HAP-1 (cell line): ENCODE measurements at regions not wholly inside any gene's neighbourhood (a gene's known extent, or its start where the extent isn't known, plus 50 kb on each side); places are given as distances from the start of the nearest gene placed in this dataset.
"Not testable (repeated sequence)": the region's sequence is repeated elsewhere in the genome, so short reads cannot be mapped to it uniquely, and the experiment has no call there.

Source experiments
- DNase-seq, 2 experiments: peaks; one replicate each; pipeline ENCODE4 v3.0.0-alpha.2; 2016 to 2020; ENCODE audit warnings: low spot score in 2 of 2
- H3K27me3 ChIP-seq: fragments of 250-450 bp; sonication (Bioruptor Pico); 2 replicates; pipeline ENCODE4 v1.5.1; 2020; ENCODE audit warnings: low read depth, mild to moderate bottlenecking, moderate library complexity
- H3K36me3 ChIP-seq: fragments of 250-450 bp; sonication (Bioruptor Pico); replicated peaks from 2 replicates; pipeline ENCODE4 v1.5.1; 2020; ENCODE audit warnings: mild to moderate bottlenecking
- H3K4me1 ChIP-seq: fragments of 250-450 bp; sonication (Bioruptor Pico); 2 replicates; pipeline ENCODE4 v1.5.1; 2020; ENCODE audit warnings: mild to moderate bottlenecking
- H3K4me3 ChIP-seq: fragments of 250-450 bp; sonication (Bioruptor Pico); 2 replicates; pipeline ENCODE4 v1.5.1; 2020; ENCODE audit warnings: mild to moderate bottlenecking, moderate library complexity
- H3K9me3 ChIP-seq: fragments of 250-450 bp; sonication (Bioruptor Pico); 2 replicates; pipeline ENCODE4 v1.5.1; 2020; ENCODE audit warnings: mild to moderate bottlenecking, moderate library complexity
- in situ Hi-C: fragments of 300-500 bp; cut with MboI; formaldehyde crosslinking; loops from 3 replicates; pipeline ENCODE4 v1.14.3; 2020; ENCODE audit warnings: low sequenced_read_pairs, inconsistent platforms, mixed read lengths

GRCh38 chr6:17218023-17218748 is 63.0 kb upstream of the RBM24 start:
- no peaks in the 10 kb centered on the region for H3K36me3 ChIP-seq
- DNase-seq, result no peak
- H3K27me3 ChIP-seq, result no peaks in the 10 kb centered on the region
- peaks cover 8% of the 10 kb centered on the region for H3K4me1 ChIP-seq
- in situ Hi-C loops, result no loop called here
- no peak overlapping the region for H3K4me3 ChIP-seq
- H3K9me3 ChIP-seq, result peaks cover 5% of the 10 kb centered on the region

DNA sequence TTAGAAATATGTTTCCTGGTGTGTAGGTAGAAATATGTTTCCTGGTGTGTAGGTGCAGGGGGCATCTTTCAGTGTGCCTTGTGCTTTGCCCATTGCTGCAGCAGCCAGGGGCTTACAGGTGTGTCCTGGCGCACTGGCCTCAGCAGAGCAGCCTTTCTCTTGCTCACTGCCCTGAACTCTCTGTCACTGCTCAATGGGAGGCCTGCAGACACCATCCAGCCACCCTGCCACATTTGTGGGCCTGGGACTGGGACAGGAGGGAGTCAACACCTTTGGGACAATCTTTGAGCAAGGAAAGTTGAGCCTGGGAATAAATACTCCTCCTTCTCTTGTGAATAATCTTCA is 62.4 kb upstream of the RBM24 start:
- Histone ChIP-seq H3K27me3 (no peaks in the 10 kb centered on the region), H3K4me3 (no peak overlapping the region), H3K36me3 (no peaks in the 10 kb centered on the region), H3K9me3 (peaks cover 5% of the 10 kb centered on the region), H3K4me1 (peaks cover 4% of the 10 kb centered on the region)
- in situ Hi-C loops, result no loop called here
- DNase-seq, result no peak

GRCh38 chr6:17219098-17219497 is 62.1 kb upstream of the RBM24 start:
- Histone ChIP-seq H3K36me3 (no peaks in the 10 kb centered on the region), H3K9me3 (peaks cover 5% of the 10 kb centered on the region), H3K4me3 (no peak overlapping the region), H3K27me3 (no peaks in the 10 kb centered on the region), H3K4me1 (peaks cover under 1% of the 10 kb centered on the region; the same call in 1 of the 2 replicates)
- no peak for DNase-seq
- in situ Hi-C loops, result no loop called here

DNA sequence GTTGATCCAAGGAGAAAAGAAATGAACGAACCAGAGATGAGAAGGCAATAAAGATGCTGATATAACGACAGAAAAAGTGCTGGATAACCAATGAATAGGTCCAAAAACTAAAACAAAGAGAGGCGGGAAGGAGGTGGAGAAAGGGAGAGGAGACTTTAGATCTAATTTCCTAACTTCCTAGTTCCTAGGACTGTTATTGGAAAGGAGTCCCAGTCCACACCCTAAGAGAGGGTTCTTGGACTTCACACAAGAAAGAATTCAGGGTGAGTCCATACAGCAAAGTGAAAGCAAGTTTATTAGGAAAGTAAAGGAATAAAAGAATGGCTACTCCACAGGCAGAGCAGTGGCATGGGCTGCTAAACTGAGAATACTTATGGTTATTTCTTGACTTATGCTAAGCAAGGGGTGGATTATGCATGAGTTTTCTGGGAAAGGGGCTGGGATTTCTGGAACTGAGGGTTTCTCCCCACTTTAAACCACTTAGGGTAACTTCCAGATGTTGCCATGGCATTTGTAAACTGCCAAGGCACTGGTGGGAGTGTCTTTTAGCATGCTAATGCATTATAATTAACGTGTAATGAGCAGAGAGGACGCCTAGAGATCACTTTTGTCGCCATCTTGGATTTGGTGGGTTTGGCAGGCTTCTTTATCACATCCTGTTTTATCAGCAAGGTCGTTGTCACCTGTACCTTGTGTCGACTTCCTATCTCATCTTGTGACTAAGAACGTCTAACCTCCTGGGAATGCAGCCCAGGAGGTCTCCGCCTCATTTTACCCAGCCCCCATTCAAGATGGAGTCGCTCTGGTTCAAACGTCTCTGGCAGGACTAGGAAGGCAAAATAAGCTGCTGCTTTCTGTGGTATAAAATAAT is 60.9 kb upstream of the RBM24 start:
- H3K9me3 ChIP-seq, result peaks cover 5% of the 10 kb centered on the region
- no peaks in the 10 kb centered on the region for H3K4me1 ChIP-seq
- DNase-seq, result no peak
- no peaks in the 10 kb centered on the region for H3K36me3 ChIP-seq
- no peak overlapping the region for H3K4me3 ChIP-seq
- in situ Hi-C loops, result no loop called here
- H3K27me3 ChIP-seq, result no peaks in the 10 kb centered on the region

DNA sequence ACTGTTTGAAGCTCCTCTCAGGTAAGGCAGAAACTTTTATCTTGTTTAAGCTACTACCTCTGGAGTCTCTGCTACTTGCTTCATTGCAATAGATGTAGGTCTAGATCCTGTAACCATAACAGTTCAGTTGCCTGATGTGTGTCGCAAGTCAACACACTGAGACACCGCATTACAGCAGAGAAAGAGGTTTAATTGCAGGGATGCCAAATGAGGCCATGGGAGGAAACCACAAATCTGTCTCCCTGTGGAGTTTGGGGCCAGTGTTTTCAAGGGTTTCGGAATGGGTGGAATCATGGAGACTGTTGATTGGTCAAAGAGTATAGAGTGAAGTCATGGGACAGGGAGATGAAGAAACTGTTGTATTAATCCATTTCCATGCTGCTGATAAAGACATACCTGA is 57.1 kb upstream of the RBM24 start:
- Histone ChIP-seq H3K27me3 (no peaks in the 10 kb centered on the region), H3K36me3 (no peaks in the 10 kb centered on the region), H3K9me3 (no peaks in the 10 kb centered on the region), H3K4me1 (no peaks in the 10 kb centered on the region), H3K4me3 (no peak overlapping the region)
- in situ Hi-C loops, result no loop called here
- no peak for DNase-seq

GRCh38 chr6:17224501-17224900 is 56.7 kb upstream of the RBM24 start:
- H3K9me3 ChIP-seq, H3K36me3 ChIP-seq, in situ Hi-C loops, H3K27me3 ChIP-seq, H3K4me1 ChIP-seq, H3K4me3 ChIP-seq, DNase-seq: not testable (repeated sequence)

DNA sequence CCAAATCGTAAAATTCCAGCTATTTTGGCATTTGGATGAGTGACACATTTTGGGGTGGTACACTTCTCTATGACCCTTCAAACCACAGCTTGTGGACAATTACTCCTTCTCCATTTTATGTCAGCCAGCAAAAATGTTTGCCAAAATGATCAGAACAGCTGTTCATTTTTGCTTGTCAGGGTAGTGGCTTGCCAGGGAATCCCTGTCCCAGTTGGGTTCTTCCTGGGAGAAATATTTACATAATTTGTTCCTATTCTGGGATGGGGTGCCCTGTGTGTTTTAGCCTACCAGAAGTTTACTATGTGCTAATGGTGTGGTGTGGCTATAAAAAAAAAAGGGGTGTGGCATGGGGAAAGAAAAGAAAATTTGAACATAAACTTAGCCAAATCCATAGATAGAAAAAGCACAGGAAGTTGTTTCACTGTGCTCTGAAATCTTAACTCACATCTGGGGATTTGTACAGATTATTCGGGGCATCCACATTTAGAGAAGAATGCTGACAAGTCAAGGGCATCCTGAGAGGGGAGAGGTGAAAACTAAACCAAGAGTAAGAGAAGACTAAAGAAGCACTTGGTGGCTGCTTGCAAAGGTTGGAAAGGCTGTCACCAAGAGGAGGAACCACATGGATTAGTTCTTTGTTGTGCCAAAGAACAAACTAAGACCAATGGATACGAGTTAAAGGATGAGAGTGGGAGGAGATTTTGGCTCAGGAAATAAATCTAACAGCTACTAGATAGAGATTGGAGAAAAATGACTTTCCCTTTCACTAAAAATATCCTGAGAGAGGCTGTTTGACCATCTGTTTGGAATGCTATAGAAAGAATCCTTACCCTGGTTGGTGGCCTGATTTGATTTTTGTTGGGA is 55.2 kb upstream of the RBM24 start:
- Histone ChIP-seq H3K9me3 (no peaks in the 10 kb centered on the region), H3K4me3 (no peak overlapping the region), H3K4me1 (no peaks in the 10 kb centered on the region), H3K36me3 (no peaks in the 10 kb centered on the region), H3K27me3 (no peaks in the 10 kb centered on the region)
- no peak for DNase-seq
- in situ Hi-C loops, result no loop called here

DNA sequence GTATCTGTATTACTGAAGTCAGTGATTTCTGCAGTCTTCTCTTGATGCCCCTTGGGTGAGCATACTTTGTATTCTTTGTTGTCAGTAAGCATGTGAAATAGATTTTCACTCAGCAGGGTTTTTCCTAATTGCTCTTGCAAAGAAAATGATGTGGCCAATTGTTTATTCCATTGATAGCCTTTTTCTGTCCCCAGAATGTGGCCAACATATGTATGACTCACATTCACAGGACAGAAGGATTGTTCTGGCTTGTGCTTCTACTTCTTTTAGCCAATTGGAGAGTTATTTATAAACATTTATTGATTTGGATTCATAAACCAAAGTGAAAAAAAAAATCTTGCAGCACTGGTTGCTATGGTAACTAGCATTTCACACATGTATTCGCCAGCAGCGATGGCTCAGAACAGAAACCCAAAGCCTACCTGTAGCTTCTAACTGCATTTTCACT is 54.4 kb upstream of the RBM24 start:
- H3K4me1 ChIP-seq, result no peaks in the 10 kb centered on the region
- H3K4me3 ChIP-seq, result no peak overlapping the region
- H3K9me3 ChIP-seq, result no peaks in the 10 kb centered on the region
- no peak for DNase-seq
- H3K27me3 ChIP-seq, result no peaks in the 10 kb centered on the region
- in situ Hi-C loops, result no loop called here
- no peaks in the 10 kb centered on the region for H3K36me3 ChIP-seq

GRCh38 chr6:17227403-17227802 is 53.8 kb upstream of the RBM24 start:
- no peaks in the 10 kb centered on the region for H3K9me3 ChIP-seq
- no peak for DNase-seq
- in situ Hi-C loops, result no loop called here
- H3K27me3 ChIP-seq, result no peaks in the 10 kb centered on the region
- no peaks in the 10 kb centered on the region for H3K4me1 ChIP-seq
- H3K4me3 ChIP-seq, result no peak overlapping the region
- no peaks in the 10 kb centered on the region for H3K36me3 ChIP-seq
